Erythroblast (primary cell): ENCODE measurements at regions not wholly inside any gene's neighbourhood (a gene's known extent, or its start where the extent isn't known, plus 50 kb on each side); places are given as distances from the start of the nearest gene placed in this dataset.

Experiments used
- DNase-seq, 2 experiments: peaks; one replicate each; lab custom pipeline; 2025; lab: John Stamatoyannopoulos, UW
- GATA1 ChIP-seq: IDR thresholded peaks from 2 replicates; pipeline ENCODE4 v1.6.1; 2011; ENCODE audit warnings: low read depth, mild to moderate bottlenecking, control low read depth, low read length, moderate library complexity
- POLR2A ChIP-seq: IDR thresholded peaks from 2 replicates; pipeline ENCODE4 v1.6.1; 2011; ENCODE audit warnings: mild to moderate bottlenecking, low read length

DNA sequence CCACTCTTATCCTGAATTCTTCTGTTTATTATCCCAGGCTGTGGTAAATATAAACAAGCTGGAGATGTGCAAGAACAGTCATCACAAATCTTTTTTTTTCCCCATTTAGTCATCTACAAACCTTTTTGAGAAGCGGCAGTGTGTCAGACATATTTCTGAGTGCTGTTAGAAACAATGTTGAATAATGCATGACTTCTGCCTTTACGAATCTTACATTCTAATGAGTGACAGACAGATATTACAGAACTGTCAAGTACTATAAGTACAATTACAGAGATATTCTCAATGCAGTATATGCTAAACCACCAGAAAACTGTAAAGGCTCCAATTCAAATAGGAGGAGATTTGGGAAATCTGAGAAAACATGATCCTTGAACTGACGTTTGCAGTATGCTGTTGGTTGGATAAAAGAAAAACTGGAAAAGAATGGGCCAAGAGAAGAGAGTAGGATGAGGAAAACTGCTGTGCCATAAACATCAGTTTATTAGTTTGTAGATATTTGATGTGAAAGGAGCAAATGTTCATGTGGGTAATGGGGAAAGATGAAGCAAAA is 379.5 kb upstream of the SLC8A1 start:
- TF ChIP-seq POLR2A (no peak), GATA1 (no peak)

DNA sequence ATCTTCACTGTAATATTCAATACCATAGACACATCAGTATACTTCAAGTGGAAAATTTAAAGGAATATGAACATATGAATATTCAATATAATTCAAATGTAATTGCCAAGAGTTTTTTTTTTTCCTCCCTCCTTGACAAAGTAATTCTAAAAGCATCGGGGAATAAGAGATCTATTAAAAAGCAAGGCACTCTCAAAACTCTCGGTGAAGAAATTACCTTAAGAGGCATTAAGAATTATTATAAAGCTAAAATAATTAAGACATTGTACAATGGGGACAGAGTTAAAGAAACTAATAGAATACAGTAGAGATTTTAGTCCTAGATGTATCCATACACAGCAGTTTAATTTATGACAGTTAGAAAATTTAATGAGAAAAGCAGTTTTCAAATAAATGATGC is 390.0 kb upstream of the SLC8A1 start:
- DNase-seq, result no peak
- TF ChIP-seq POLR2A, result no peak
- no peak for TF ChIP-seq GATA1

More for the DNA sequence above, 379.5 kb upstream of the SLC8A1 start:
- DNase-seq, result no peak

DNA sequence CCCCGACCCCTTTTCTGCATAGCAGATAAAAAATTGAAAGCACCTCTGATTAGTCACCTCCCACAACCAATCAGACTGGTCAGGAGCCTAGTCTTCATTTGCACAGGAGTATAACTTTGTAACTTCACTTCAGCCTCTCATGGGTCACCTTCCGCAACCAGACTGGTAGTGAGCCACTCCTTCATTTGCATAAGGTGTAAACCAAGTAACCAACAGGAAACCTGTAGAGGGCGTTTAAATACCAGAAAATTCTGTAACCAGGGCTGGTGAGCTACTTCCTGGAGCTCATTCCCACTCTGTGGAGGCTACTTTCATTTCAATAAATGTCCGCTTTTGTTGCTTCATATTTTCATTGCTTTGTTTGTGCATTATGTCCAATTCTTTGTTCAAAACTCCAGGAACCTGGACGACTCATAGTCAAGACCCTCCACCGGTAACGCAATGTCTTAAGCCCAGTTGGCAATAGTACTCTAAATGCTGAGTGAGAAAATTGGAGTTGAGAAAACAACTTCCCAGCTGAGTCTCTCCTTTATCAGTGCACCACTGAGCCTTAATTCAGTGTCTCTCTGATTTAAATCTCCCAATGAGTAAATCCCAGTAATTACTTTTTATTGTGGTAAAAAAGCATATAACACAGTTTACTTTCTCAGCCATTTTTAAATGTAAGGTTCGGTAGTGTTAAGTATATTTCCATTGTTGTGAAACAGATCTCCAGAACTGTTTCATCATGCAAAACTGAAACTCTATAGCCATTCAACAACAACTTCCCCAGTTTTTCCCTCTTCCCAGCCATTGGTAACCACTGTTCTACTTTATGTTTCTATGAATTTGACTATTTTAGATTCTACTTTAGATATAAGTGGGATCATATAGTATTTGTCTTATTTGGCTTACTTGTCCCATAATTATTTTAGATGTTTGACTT is 392.7 kb upstream of the SLC8A1 start:
- TF ChIP-seq GATA1 (no peak), POLR2A (no peak)
- DNase-seq, result no peak

GRCh38 chr2:40851661-40852060 is 399.8 kb upstream of the SLC8A1 start:
- TF ChIP-seq POLR2A (no peak), GATA1 (no peak)
- DNase-seq, result no peak

- no peak for TF ChIP-seq GATA1
- no peak for TF ChIP-seq POLR2A
- no peak for DNase-seq
These were observed 407.7 kb upstream of the SLC8A1 start for GRCh38 chr2:40859617-40860016.

GRCh38 chr2:40867829-40868228 is 415.9 kb upstream of the SLC8A1 start:
- no peak for DNase-seq
- no peak for TF ChIP-seq POLR2A

DNA sequence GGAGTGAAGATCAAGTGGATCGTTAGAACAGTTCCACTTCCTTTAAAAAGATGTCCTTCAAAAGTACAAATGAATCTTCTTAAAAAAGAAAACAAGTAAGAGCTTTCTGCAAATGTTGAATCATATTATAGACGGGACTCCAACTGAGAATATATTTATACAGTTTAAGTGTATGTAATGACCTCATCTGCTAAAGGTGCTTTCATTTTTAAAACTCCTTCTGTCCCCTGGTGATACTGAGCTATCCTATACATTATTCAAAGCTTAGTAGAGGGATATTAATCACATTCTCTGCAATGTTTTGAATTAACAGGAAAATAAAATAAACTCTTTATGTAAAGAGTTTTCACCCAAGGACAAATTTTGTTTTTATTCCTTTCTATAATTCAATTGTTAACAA is 420.7 kb upstream of the SLC8A1 start:
- no peak for DNase-seq
- TF ChIP-seq GATA1, result no peak
- no peak for TF ChIP-seq POLR2A

- TF ChIP-seq POLR2A, result no peak
- no peak for TF ChIP-seq GATA1
- no peak for DNase-seq
These were observed 422.5 kb upstream of the SLC8A1 start for GRCh38 chr2:40874380-40874779.

DNA sequence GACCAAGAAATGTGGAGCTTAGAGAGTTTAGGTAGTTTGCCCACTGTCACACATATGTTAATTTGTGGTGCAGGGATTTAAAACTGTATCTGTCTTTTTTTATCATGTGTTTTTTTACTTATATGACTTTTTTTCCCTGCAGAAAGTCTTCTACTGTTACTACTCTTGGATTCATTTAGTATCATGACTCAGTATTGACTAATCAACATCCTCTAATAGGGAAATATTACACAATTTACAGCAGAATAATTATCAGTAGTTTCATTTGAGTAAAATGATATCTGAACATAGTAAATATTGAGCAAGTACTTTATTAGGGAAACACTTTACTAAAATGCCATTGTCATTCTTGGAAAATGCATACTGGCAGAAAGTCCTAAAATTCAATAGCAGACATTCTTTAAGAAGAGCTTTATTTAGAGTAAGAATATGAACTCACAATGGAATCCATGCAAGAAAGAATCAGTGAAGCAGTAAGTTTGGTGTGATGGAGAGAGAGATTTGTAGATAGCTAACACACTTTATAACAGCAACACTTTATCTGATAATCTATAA is 425.9 kb upstream of the SLC8A1 start:
- no peak for DNase-seq
- no peak for TF ChIP-seq POLR2A
- no peak for TF ChIP-seq GATA1

DNA sequence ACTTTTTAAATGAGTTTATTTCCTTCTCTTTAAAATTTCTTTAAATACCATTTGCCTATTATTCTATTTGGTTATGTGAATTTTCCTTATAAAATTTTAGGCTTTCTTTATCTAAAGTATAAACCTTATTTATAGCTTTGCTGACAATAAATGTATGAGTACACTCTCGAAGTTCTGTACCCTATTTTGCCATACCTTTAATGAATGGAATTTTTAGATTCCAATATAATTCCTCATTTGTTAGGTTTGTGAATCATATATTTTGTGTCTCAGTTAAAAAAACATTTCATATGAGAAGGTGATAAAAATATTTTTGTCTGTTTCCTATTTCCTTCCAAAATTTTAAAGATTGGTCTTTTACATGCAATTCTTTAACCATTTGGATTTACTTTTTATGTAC is 427.4 kb upstream of the SLC8A1 start:
- DNase-seq, result no peak
- TF ChIP-seq POLR2A, result no peak
- TF ChIP-seq GATA1, result no peak

DNA sequence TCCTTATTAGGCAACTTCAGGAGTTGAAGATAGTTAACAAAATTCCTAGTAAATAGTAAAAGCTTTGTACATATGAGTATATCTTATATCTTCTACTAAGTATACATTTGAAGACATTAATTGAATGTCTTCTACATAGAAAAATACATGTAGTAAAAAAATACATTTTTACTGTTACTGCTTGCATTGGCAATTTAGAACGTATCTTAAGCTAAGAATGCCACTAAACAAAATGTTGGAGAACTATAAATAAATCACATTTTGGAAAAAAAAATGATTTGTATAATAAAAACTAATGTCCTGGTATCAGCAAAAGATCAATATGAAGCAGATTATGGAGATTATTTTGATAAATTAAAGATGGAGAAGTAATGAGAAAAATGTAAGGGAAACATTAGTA is 434.2 kb upstream of the SLC8A1 start:
- no peak for DNase-seq
- TF ChIP-seq POLR2A, result no peak
- TF ChIP-seq GATA1, result no peak

GRCh38 chr2:40886655-40887054 is 434.8 kb upstream of the SLC8A1 start:
- DNase-seq, result no peak

GRCh38 chr2:40896358-40896757 is 444.5 kb upstream of the SLC8A1 start:
- no peak for DNase-seq
- no peak for TF ChIP-seq POLR2A
- TF ChIP-seq GATA1, result no peak

More at GRCh38 chr2:40886655-40887054, 434.8 kb upstream of the SLC8A1 start:
- TF ChIP-seq POLR2A (no peak), GATA1 (no peak)

DNA sequence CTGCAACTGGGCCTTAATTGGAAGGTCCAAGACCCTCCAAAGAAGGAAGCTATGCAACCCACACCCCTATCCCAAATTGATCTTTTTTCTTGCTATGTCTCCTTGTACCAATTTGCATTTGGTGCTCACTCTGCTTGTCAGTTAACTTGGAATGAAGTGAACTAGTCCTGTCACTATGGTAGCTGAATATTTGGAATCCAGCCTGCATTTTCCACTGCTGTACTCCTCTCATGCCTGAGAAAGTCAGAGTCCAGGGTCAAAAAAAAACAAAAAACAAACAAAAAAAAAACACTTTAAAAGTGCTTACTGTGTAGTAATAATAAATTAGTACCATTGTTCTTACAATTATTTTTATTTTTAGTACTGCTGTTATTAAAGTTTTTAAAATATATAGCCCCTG is 462.8 kb upstream of the SLC8A1 start:
- DNase-seq, result no peak
- no peak for TF ChIP-seq POLR2A
